GM03348 (cell line): ENCODE measurements at regions not wholly inside any gene's neighbourhood (a gene's known extent, or its start where the extent isn't known, plus 50 kb on each side); places are given as distances from the start of the nearest gene placed in this dataset.
"Not testable (repeated sequence)": the region's sequence is repeated elsewhere in the genome, so short reads cannot be mapped to it uniquely, and the experiment has no call there.

Source experiments
- DNase-seq: peaks from one replicate; pipeline ENCODE4 v3.0.0; 2012; ENCODE audit warnings: low spot score

DNA sequence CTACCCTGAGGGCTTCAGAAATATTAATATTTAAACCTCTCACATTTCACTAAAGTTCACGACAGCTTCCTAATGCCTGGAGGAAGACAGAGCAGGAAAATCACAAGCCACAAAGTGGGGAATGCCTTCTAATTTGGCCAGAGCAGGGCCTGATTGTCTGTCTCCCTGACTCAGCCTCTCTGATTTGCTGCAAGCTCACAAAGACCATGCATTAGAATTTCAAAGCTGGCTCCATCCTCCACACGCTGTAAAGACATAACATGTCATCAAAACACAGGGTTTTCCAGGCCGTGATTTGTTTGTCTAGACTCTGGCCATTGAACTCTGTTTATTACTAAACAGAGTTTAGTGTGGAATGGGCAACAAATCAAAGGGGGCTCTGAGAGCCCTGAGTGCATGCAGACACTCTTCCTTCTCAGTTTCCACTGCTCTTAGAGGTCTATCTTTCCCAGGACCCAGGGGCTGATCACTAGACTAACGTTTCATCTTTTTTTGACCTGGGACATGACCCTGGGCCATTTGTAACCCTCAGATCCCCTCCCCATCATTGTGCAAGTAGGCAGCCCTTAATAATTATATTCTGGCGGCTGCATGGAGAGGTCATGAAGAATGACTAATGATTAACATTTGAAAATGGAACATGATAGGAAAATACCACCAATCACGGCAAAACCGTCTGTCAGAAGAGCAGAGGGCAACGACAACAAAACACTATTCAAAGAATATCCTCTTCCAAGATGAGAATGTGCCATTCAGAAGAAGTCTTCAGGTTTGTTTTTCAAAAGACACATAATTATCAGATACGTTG is 140.2 kb downstream of the ENC1 start:
- no peak for DNase-seq

DNA sequence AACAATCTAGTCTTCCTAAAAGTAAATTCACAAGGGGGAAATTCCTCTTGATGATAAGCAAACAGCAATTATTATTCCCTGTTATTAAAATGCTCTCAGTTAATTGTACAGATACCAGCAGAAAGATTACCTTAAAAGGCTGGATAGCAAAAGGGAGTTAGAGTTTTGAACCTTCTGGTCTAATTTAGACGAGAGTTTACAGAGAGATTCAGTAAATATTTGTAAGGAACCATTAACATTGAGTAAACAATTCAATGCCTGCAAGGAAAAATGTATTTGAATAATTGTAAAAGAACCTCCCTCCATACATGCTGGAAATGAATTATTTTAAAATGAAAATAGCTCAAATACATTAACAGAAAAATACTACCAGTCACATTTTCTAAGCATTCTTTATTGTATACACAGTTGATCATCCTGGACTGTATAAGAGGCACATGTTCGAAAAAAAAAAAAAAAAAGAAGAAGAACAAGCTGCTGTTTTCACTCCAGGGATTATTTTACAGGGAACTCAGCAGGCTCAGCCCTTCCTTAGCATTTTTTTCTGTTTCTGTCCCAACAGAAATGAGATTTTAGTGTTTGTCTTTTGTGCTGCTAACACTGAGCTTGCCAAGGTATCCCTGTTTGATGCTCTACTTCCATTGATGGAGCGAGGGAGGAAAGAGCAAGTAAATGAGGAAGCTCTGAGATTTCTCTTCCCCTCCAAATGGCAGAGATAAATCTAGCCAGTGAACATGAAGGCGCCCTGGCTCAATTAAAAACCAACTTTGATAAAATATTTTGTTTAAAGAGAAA is 141.1 kb downstream of the ENC1 start:
- no peak for DNase-seq

DNA sequence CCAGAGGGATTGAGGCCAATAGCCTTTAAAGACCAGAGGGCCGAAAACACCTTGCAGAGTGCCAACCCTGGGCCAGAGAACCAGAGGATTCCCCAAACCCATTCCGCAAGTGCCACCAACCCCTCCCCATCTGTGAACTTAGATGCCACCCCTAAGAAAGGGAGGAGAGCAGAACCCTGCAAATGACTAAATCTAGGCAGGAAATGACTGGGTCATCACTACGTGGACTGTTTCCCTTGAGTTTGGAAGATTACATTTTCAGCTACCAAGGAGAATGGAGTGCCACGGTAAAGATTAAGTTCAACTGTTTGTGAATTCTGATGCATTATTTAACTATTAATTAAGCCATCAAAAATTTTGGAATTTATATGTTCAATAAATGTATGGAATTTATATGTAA is 142.8 kb downstream of the ENC1 start:
- no peak for DNase-seq

GRCh38 chr5:74493411-74493810 is 147.1 kb downstream of the ENC1 start:
- DNase-seq: no peak

DNA sequence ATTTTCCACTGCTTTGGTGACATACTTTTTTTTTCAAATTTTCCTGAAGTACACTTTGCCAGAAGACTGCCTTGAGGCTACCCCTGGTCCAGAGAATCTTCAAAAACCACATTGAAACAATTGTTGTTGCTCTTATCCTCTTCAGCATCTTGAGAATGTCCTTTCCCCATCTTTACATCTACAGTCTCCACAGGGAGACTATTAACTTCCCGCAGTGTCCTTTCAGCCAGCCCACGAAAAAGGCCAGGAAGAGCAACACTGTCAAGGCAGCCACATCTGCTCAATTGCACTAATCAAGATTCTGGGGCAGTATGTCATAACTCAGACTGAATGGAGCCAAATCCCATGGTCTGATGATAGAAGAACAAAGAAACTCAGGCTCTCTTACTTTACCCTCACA is 148.3 kb downstream of the ENC1 start:
- no peak for DNase-seq

DNA sequence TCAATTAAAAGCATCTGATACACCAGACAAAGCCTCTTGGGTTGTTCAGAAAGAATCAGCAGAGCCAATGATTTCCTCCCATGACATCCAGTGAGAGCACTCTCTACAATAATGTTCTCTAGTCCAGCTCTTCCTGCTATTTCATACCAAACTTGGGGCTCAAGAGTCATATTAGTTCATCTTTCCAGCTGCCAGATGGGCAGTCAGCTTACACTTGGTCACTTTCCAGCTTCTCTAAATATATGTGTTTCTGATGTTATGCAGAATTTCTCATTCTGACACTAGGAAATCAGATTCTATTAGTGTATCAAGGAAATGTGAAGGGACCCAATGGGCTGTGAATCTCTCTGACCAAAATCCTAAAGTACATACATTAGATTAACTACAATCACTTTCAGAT is 148.9 kb downstream of the ENC1 start:
- no peak for DNase-seq

DNA sequence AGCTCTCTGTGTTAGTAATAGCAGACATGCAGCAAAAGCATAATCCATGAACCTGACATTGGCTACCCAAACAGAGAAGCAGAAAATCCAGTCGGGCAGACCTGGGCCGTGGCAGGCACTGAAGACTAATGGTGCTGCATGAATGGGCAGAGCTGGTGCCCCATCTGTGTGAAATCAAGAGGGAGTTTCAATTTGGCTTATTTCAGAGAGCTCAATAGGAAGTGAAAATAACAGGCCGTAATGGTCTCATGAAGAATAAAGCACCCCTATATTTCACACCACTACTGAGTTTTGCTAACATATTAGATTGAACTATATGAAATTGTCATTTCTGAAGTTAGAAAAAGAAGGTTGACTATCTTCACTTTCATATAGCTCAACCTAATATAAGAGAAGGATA is 149.7 kb downstream of the ENC1 start:
- DNase-seq: no peak

DNA sequence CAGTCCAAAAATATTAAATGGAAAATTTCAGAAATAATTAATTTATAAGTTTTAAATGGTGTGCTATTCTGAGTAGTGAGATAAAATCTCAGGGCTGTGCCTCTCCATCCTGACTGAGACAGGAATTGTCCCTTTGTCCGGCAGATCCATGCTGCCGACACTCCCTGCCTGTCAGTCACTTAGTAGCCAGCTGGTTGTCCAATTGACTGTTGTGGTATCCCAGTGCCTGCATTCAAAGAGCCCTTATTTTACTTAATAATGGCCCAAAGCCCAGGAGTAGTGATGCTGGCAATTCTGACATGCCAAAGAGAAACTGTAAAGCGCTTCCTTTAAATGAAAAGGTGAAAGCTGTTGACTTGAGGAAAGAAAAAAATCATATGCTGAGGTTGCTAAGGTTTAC is 157.5 kb downstream of the ENC1 start:
- DNase-seq: no peak

- DNase-seq: no peak
These were observed 158.0 kb downstream of the ENC1 start for GRCh38 chr5:74482523-74482922.

- DNase-seq: not testable (repeated sequence)
These were observed 159.2 kb downstream of the ENC1 start for GRCh38 chr5:74481357-74481756.

DNA sequence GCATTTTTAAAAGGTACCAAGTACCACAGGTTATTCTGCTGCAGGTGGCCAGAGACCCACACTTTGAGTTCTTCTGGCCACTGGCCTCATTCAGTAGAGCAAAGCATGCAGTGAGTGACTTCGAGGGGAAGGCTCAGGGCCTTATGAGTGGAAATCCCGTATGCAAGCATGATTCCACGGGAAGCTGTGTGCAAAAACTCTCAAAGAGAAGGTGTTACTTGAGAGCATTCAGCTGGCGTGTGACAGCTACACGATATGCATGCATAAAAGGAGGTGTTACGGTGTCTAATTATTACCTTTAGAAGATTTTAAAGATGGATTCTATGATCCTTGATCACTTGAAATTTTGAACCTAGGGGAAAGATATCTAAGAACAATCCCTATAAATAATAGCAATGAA is 160.3 kb downstream of the ENC1 start:
- no peak for DNase-seq

GRCh38 chr5:74478328-74478727 is 162.2 kb downstream of the ENC1 start:
- no peak for DNase-seq

DNA sequence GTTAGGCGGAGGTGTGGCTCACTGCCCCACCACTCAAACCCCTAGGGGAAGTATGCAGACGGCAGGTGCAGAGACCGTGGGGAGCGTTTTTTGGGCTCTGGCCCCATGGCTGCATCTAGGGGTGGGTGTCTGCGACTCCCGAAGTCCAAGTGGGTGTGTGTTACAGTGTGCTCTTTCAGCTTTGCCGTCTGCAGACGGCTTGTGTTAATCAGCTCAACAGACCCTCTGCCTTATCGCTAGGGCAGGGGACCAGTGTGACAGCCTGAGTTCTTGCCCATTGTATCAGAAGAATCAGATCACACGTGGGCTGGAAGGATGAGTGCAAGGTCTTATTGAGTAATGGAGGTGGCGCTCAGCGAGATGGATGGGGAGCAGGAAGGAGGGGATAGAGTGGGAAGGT is 162.8 kb downstream of the ENC1 start:
- no peak for DNase-seq

DNA sequence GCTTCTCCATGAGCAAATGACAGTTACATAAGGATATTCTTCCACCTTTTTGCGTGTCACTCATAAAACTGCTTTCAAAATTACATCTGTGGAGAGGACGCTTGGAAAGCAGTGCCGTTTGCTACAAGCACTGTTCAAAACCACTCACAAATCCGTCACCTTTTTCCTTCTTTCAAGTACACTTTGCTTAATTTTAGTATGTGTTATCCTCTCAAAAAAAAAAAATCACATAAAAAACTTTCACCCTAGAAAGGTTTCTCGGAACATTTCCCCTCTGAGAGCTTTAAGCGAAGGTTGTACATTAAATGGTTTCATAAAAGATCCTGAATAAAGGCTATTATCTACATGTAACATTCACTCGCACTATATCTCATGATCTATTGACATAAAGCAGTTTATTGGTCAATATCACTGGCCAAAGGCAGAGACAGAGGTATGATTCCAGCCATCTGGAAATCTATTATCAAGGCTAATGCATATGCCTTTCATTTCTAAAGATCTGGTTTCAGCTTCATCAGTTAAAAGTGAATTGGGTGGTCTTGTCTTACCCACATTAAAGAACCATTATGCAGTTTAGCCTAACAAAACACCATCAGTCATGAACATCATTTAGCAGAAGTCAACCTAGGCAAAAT is 163.6 kb downstream of the ENC1 start:
- DNase-seq: no peak

GRCh38 chr5:74476046-74476818 is 164.3 kb downstream of the ENC1 start:
- no peak for DNase-seq

GRCh38 chr5:74471875-74472274 is 168.7 kb downstream of the ENC1 start:
- DNase-seq: no peak

- DNase-seq: no peak
These were observed 171.1 kb downstream of the ENC1 start for GRCh38 chr5:74469234-74469994.

- no peak for DNase-seq
These were observed 172.1 kb downstream of the ENC1 start for GRCh38 chr5:74468421-74468820.

DNA sequence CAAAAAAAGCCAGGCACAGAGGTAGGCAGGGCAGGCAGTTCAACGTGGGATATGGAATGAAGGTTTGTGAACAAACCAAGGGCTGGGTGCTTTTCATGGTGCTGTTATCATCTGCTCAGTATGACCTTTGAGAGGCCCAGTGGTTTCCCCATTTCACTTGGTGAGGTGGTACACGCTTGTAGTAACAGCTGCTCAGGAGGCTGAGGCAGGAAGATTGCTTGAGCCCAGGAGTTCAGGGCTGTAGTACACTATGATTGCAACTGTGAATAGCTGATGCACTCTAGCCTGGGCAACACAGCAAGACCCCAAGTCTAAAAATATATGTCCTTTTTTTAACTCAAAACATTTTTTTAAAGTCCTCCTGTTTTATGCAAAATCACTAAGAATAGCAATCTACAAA is 174.8 kb downstream of the ENC1 start:
- no peak for DNase-seq

DNA sequence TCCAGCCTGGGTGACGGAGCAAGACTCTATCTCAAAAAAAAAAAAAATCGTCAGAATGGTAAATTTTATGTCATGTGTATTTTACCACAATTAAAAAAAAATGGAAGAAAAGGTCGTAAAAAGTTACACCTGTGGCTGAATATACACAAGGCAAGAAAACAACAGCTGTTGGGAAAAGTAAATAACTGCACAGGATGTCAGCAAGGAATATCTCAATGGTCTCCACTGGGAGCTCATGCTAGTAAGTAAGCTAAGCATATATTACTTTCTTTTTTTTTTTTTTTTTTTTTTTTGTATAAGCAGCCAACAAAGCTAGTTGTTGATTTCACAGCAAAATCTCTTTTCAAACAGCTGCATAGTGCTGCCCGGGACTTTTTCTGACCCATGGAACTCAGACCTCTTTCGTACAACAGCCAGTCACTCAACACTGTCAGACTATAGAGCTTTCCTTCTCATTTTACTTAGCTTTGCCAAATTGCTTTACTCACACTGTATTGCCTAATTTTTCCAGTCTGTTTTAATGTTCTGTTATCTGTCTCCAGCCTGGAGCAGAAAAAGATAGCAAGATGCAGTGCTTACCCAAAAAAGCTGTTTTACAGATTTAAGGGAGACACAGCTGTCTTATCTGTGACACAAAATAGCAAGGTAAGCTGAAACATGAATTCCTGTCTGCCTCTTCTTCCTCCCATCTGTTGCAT is 175.9 kb downstream of the ENC1 start:
- peak; percentile 54 for DNase-seq

GRCh38 chr5:74462356-74462755 is 178.2 kb downstream of the ENC1 start:
- no peak for DNase-seq
